GM19238 (cell line): ENCODE measurements at regions not wholly inside any gene's neighbourhood (a gene's known extent, or its start where the extent isn't known, plus 50 kb on each side); places are given as distances from the start of the nearest gene placed in this dataset.

Experiments
- DNase-seq: peaks from one replicate; pipeline ENCODE4 v3.0.0; 2011; ENCODE audit warnings: low spot score; ENCODE audit not compliant: insufficient read length

DNA sequence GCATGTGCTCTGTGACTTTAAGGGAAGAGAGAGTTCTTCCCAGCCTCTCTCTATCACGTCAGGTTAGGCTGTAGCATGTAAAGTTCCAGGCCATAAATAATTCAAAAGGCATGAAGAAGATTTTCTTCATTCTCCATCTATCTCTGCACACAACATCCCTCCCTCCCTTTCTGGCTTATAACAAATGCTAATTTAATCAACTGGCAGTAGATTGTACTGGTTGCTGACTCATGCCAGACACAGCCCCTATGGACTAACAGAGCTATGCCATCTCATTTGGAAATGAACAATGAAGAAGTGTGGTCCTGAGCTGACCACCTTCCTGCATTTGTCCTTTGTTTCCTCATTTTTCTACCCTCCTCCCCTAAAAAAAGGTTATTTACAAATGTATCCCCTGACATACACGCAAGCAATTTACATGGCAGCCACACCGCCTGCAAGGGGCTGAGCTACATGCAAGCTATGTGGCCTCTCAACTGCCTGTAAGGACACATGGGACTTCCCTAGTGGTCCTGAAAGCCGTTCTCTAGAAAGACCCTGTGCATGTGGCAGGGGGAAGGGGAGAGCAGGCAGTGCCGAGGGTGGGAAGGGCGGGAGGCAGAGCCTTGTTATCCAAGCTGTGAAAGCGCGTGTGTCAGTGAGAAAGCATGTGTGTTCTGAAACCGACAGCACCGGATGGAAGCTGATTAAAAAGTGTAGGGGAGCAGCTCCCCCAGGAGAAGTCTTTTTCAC lies 90.9 kb upstream of the KLF7 start:
- DNase-seq, result no peak

GRCh38 chr2:207257251-207258250 lies 91.8 kb upstream of the KLF7 start:
- DNase-seq, result no peak

GRCh38 chr2:207258263-207258991 lies 92.7 kb upstream of the KLF7 start:
- no peak for DNase-seq

DNA sequence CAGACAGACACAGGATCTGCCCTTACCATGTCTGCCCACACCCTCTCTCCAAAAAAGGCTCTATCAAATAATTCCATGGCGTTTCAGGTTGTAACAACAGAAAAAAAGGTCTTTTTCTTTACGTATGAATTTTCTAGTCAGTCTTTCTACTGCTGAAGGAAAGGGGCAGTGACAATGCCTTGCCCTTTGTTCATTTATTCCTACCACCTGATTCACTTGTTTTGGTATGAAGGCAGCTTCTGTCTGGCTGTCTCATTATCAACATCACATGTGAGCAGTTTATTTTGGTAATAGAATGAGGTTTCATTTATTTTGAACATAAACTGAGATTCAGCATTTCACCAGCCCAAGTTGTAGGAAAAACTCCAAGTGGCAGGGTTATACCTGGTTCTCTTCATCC lies 94.3 kb upstream of the KLF7 start:
- DNase-seq, result no peak

GRCh38 chr2:207260947-207261346 lies 95.2 kb upstream of the KLF7 start:
- no peak for DNase-seq

DNA sequence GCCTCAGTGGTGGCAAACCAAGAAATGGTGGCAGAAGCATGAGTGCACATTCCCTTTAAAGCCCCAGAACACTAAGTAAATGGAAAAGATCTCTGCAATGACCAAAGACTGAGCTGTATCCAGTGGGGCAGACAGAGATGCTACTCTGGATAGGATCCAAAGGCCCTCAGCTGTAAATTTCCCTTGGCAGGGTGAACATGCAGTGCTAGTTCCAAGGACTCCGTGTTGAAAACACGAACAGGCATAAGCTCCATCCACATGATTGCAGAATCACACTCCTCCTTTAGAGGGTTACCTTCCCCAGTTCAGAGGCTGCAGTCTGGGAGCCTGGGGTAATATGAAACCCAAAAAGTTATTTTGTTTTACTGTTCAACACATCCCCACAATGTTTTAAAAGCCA lies 98.6 kb upstream of the KLF7 start:
- no peak for DNase-seq

GRCh38 chr2:207265332-207265731 lies 99.6 kb upstream of the KLF7 start:
- DNase-seq, result no peak

GRCh38 chr2:207265869-207266268 lies 100.1 kb upstream of the KLF7 start:
- DNase-seq, result no peak

- DNase-seq, result no peak
These were observed 100.9 kb upstream of the KLF7 start for GRCh38 chr2:207266648-207267047.

GRCh38 chr2:207269038-207269437 lies 103.3 kb upstream of the KLF7 start:
- DNase-seq, result no peak

DNA sequence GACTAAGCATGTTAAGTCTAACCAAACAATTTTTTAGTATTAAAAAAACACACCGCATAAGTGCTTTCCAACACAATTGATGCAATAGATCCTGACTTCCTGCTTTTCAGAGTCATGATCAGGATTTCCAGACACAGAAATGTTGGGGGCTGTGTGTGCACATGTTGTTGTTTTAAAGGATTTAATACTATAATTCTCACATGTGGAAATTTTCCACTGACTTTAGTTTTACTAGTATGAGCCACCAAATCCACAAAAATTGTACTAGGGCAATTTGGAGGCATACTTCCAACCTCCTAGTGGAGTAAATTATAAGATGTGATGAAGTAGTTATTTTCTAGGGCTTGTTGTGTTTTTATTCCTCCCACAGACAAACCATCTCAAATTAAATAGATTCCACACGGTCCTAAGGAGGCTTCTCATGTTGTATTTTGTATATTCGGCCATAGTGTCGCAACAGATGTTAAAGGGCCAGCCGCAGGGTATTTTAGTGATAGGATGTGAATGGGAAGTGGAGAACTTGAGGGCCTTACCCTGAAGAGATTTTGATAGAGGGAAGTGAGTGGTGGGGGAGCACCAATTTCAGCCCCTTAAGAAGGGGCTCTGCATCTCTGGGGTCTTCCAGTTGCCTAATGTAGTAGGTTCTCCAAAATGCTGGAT lies 108.9 kb upstream of the KLF7 start:
- no peak for DNase-seq

- DNase-seq, result no peak
These were observed 110.0 kb upstream of the KLF7 start for GRCh38 chr2:207275779-207276178.

DNA sequence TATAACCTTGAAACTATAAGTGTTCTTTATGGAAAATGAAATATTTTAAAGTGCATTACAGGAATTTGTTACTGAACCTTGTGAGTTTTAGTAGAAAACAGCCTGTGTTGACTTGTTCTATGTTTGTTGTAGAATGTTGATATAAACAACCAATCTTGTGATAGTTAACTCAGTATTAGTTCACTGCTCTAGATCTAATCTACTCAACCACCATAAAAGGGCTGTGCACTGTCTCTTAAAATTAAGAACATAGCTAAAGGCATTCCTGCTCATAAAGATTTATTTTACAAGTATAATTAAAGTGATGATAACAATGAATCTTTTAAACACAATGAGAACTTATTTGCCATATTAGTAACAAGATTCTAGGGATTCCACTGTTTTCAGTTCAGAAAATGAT lies 110.5 kb upstream of the KLF7 start:
- DNase-seq, result no peak

- DNase-seq, result no peak
These were observed 111.1 kb upstream of the KLF7 start for GRCh38 chr2:207276858-207277257.

- DNase-seq, result no peak
These were observed 113.8 kb upstream of the KLF7 start for GRCh38 chr2:207279520-207279919.

GRCh38 chr2:207281436-207281835 lies 115.7 kb upstream of the KLF7 start:
- no peak for DNase-seq

DNA sequence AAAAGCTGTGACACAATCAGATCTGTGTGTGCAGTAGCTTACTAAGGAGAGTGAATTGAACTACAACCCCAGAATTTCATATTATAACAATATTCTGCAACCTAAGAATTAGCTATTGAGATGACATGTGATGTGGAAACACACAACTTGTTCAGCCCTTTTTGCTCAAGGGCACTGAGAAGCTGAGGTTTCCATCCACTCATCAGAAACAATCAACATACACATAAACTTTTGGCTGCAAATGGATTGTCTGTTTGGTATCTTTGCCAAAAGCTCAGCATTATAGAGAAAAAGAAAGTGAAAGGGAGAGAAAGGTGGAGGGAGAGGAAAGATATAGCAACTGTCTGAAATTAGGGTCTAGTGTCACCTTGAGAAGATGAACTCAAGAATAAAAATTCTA lies 117.2 kb upstream of the KLF7 start:
- no peak for DNase-seq

- no peak for DNase-seq
These were observed 117.6 kb upstream of the KLF7 start for GRCh38 chr2:207283356-207283755.

GRCh38 chr2:207284556-207285472 lies 119.1 kb upstream of the KLF7 start:
- no peak for DNase-seq

GRCh38 chr2:207285473-207285815 lies 119.7 kb upstream of the KLF7 start:
- no peak for DNase-seq
